MM.1S (cell line): ENCODE measurements at regions not wholly inside any gene's neighbourhood (a gene's known extent, or its start where the extent isn't known, plus 50 kb on each side); places are given as distances from the start of the nearest gene placed in this dataset.

Experiments used
- DNase-seq: peaks from one replicate; pipeline ENCODE4 v3.0.0-alpha.2; 2015
- H2AFZ ChIP-seq: fragments of 300-600 bp; sonication (generic); 2 replicates; pipeline ENCODE4 v1.6.0; 2016; ENCODE audit warnings: antibody characterized with exemption, low read length
- H3F3A ChIP-seq: fragments of 300-600 bp; sonication (generic); 2 replicates; pipeline ENCODE4 v1.6.1; 2016; ENCODE audit warnings: mild to moderate bottlenecking, antibody characterized with exemption, low read length, moderate library complexity, mixed read lengths; ENCODE audit not compliant: insufficient read depth
- H3K27ac ChIP-seq: fragments of 300-600 bp; sonication (generic); 2 replicates; pipeline ENCODE4 v1.5.1; 2016; ENCODE audit warnings: mild to moderate bottlenecking, low read length
- H3K27me3 ChIP-seq: fragments of 300-600 bp; sonication (generic); replicated peaks from 2 replicates; pipeline ENCODE4 v1.6.0; 2016; ENCODE audit warnings: low read length; ENCODE audit not compliant: insufficient read depth
- H3K36me3 ChIP-seq: fragments of 300-600 bp; sonication (generic); replicated peaks from 2 replicates; pipeline ENCODE4 v1.6.1; 2016; ENCODE audit warnings: mild to moderate bottlenecking, low read length, mixed read lengths; ENCODE audit not compliant: insufficient read depth
- H3K4me1 ChIP-seq: fragments of 300-600 bp; sonication (generic); 2 replicates; pipeline ENCODE4 v1.6.1; 2016; ENCODE audit warnings: low read length, mixed read lengths
- H3K4me2 ChIP-seq: fragments of 300-600 bp; sonication (generic); 2 replicates; pipeline ENCODE4 v1.6.0; 2016; ENCODE audit warnings: low read depth, low read length
- H3K4me3 ChIP-seq: fragments of 300-600 bp; sonication (generic); 2 replicates; pipeline ENCODE4 v1.5.1; 2016; ENCODE audit warnings: low read length, mixed read lengths
- H3K79me2 ChIP-seq: fragments of 300-600 bp; sonication (generic); 2 replicates; pipeline ENCODE4 v1.6.1; 2016; ENCODE audit warnings: mixed run types, low read length, mixed read lengths
- H3K9ac ChIP-seq: fragments of 300-600 bp; sonication (generic); 2 replicates; pipeline ENCODE4 v1.6.1; 2016; ENCODE audit warnings: low read length, mixed read lengths
- H3K9me2 ChIP-seq: fragments of 300-600 bp; sonication (generic); replicated peaks from 2 replicates; pipeline ENCODE4 v1.6.1; 2016; ENCODE audit warnings: mild to moderate bottlenecking, low read length, mixed read lengths; ENCODE audit not compliant: insufficient read depth
- H3K9me3 ChIP-seq: fragments of 300-600 bp; sonication (generic); replicated peaks from 2 replicates; pipeline ENCODE4 v1.6.1; 2016; ENCODE audit warnings: mild to moderate bottlenecking, low read length, mixed read lengths; ENCODE audit not compliant: insufficient read depth
- H4K20me1 ChIP-seq: fragments of 300-600 bp; sonication (generic); 2 replicates; pipeline ENCODE4 v1.6.1; 2016; ENCODE audit warnings: mild to moderate bottlenecking, low read length, moderate library complexity, mixed read lengths; ENCODE audit not compliant: insufficient read depth
- CTCF ChIP-seq: fragments of 300-600 bp; sonication (generic); IDR thresholded peaks from 2 replicates; pipeline ENCODE4 v1.5.1; 2016; ENCODE audit warnings: antibody characterized with exemption, low read length, mixed read lengths
- EZH2 ChIP-seq: fragments of 300-600 bp; sonication (generic); optimal IDR thresholded peaks from 2 replicates; pipeline ENCODE3; 2017; ENCODE audit warnings: low read depth, mild to moderate bottlenecking, antibody characterized with exemption, low read length, mixed read lengths
- EZH2phosphoT487 ChIP-seq: fragments of 300-600 bp; sonication (generic); IDR thresholded peaks from 2 replicates; pipeline ENCODE4 v1.6.1; 2018; ENCODE audit warnings: antibody characterized with exemption, low read length

GRCh38 chr5:142482207-142482606 is 157.4 kb upstream of the SPRY4 start:
- Histone ChIP-seq H3K36me3 (no peaks in the 10 kb centered on the region), H3K4me2 (no peak overlapping the region), H2AFZ (no peak overlapping the region), H3K9me2 (no peaks in the 10 kb centered on the region), H3K79me2 (no peaks in the 10 kb centered on the region), H3K4me1 (no peaks in the 10 kb centered on the region), H3K27ac (no peak overlapping the region), H3F3A (no peaks in the 10 kb centered on the region), H3K9me3 (no peaks in the 10 kb centered on the region), H3K4me3 (no peak overlapping the region), H4K20me1 (no peaks in the 10 kb centered on the region), H3K9ac (no peak overlapping the region), H3K27me3 (no peaks in the 10 kb centered on the region)
- TF ChIP-seq CTCF (no peak), EZH2 (no peak), EZH2phosphoT487 (no peak)
- DNase-seq: no peak

- no peak overlapping the region for H2AFZ ChIP-seq
- no peaks in the 10 kb centered on the region for H3K9me2 ChIP-seq
- no peak overlapping the region for H3K27ac ChIP-seq
- no peak for DNase-seq
- H3K36me3 ChIP-seq: no peaks in the 10 kb centered on the region
- H3K4me1 ChIP-seq: no peaks in the 10 kb centered on the region
- TF ChIP-seq EZH2phosphoT487 (no peak), CTCF (no peak), EZH2 (no peak)
- no peaks in the 10 kb centered on the region for H3K27me3 ChIP-seq
- H4K20me1 ChIP-seq: no peaks in the 10 kb centered on the region
- no peak overlapping the region for H3K4me2 ChIP-seq
- no peaks in the 10 kb centered on the region for H3K79me2 ChIP-seq
- H3K9ac ChIP-seq: no peak overlapping the region
- no peak overlapping the region for H3K4me3 ChIP-seq
- H3K9me3 ChIP-seq: no peaks in the 10 kb centered on the region
- no peaks in the 10 kb centered on the region for H3F3A ChIP-seq
Observed at GRCh38 chr5:142481410-142481809, 156.6 kb upstream of the SPRY4 start.

GRCh38 chr5:142479854-142480519 is 155.2 kb upstream of the SPRY4 start:
- Histone ChIP-seq H3K9me2 (no peaks in the 10 kb centered on the region), H3K27me3 (no peaks in the 10 kb centered on the region), H2AFZ (no peak overlapping the region), H3K79me2 (no peaks in the 10 kb centered on the region), H3K4me2 (no peak overlapping the region), H3K36me3 (no peaks in the 10 kb centered on the region), H3K9me3 (no peaks in the 10 kb centered on the region), H3K27ac (no peak overlapping the region), H3K9ac (no peak overlapping the region), H4K20me1 (no peaks in the 10 kb centered on the region), H3K4me1 (no peaks in the 10 kb centered on the region), H3K4me3 (no peak overlapping the region), H3F3A (no peaks in the 10 kb centered on the region)
- TF ChIP-seq CTCF: no peak
- no peak for TF ChIP-seq EZH2
- no peak for TF ChIP-seq EZH2phosphoT487
- DNase-seq: no peak
